ENCODE measurements at regions not wholly inside any gene's neighbourhood (a gene's known extent, or its start where the extent isn't known, plus 50 kb on each side); places are given as distances from the start of the nearest gene placed in this dataset.

- TF ChIP-seq ZNF274 (IDR thresholded peaks at IDR 0.05; ENCODE audit: insufficient read depth, insufficient read length) (no peak), MTA3 (IDR thresholded peaks at IDR 0.05; ENCODE audit: borderline replicate concordance, low read length) (no peak), JUNB (IDR thresholded peaks at IDR 0.05) (no peak), RCOR1 (conservative IDR thresholded peaks at IDR 0.05; ENCODE audit: low read depth, low read length) (no peak), ZBTB33 (IDR thresholded peaks at IDR 0.05) (no peak), HSF1 (IDR thresholded peaks at IDR 0.05; ENCODE audit: low read depth, low read length) (no peak), SRF (IDR thresholded peaks at IDR 0.05; ENCODE audit: low read depth in 2 of 2, low read length in 2 of 2) (no peak), USF1 (IDR thresholded peaks at IDR 0.05; ENCODE audit: borderline replicate concordance, extremely low read length, insufficient read depth, low read depth, low read length) (no peak), RB1 (IDR thresholded peaks at IDR 0.05; ENCODE audit: borderline replicate concordance) (no peak)
Observed at GRCh38 chr2:67137699-67138098, 259.4 kb upstream of the ETAA1 start (continued).

- SMC1A ChIA-PET (ENCODE audit: uncharacterized antibody, unreplicated experiment), result no interaction called here
- Histone ChIP-seq H3K27me3 (replicated peaks in 1 of 2; ENCODE audit: control insufficient read depth in 2 of 2, insufficient read depth in 2 of 2, low read length in 1 of 2) (no peaks in the 10 kb centered on the region), H3K4me2 (ENCODE audit: control insufficient read depth, insufficient read depth) (no peak overlapping the region), H3K9ac (ENCODE audit: control insufficient read depth, insufficient read depth, low read length) (no peak overlapping the region), H3K27ac (ENCODE audit: control insufficient read depth, insufficient read depth) (no peak overlapping the region), H3K4me3 (no peak overlapping the region), H3K9me3 (replicated peaks; ENCODE audit: control insufficient read depth, insufficient read depth, low read length) (no peaks in the 10 kb centered on the region), H4K20me1 (ENCODE audit: control insufficient read depth, insufficient read depth) (no peaks in the 10 kb centered on the region), H3K36me3 (ENCODE audit: control insufficient read depth in 2 of 2, insufficient read depth in 2 of 2, low read length in 1 of 2) (no peaks in the 10 kb centered on the region), H3K4me1 (ENCODE audit: control insufficient read depth, insufficient read depth, low read length) (no peaks in the 10 kb centered on the region), H2AFZ (ENCODE audit: control insufficient read depth, low read depth, low read length) (no peak overlapping the region), H3K79me2 (ENCODE audit: control insufficient read depth, insufficient read depth, low read length) (no peaks in the 10 kb centered on the region)
- CTCF ChIA-PET, result no interaction called here
- DNase-seq (ENCODE audit: low read depth, low spot score) (no peak), ATAC-seq (no peak), FAIRE-seq (no peak)
- RAD21 ChIA-PET (ENCODE audit: unreplicated experiment), result no interaction called here
- POLR2A ChIA-PET, result no interaction called here
- in situ Hi-C loops (cut with MboI), result no loop called here
- 0% methylated on average over 1 of the region's 1 CpG for WGBS (ENCODE audit: insufficient coverage, insufficient replicate concordance, low lambda C conversion rate, missing lambda C conversion rate)
- intact Hi-C loops (cut with micrococcal nuclease; ENCODE audit: unreplicated experiment), result no loop called here
- no TSS peak for BruUV-seq (replicated peaks)
- no peak for TF ChIP-seq YY1 (IDR thresholded peaks at IDR 0.05; ENCODE audit: low read depth, low read length)
- no peak for TF ChIP-seq EED (IDR thresholded peaks at IDR 0.05; ENCODE audit: low read depth)
- no peak for TF ChIP-seq RELB (IDR thresholded peaks at IDR 0.05; ENCODE audit: low read depth)
- TF ChIP-seq SRF (IDR thresholded peaks at IDR 0.05; ENCODE audit: low read depth in 2 of 2, low read length in 2 of 2), result no peak
- no peak for TF ChIP-seq NKRF (conservative IDR thresholded peaks at IDR 0.05)
- no peak for TF ChIP-seq ZNF24 (IDR thresholded peaks at IDR 0.05)
- TF ChIP-seq PAX8 (IDR thresholded peaks at IDR 0.05), result no peak
- no peak for TF ChIP-seq CREM (IDR thresholded peaks at IDR 0.05; ENCODE audit: low read depth)
- no peak for TF ChIP-seq RBBP5 (conservative IDR thresholded peaks at IDR 0.05)
- TF ChIP-seq ESRRA (IDR thresholded peaks at IDR 0.05; ENCODE audit: low read length), result no peak
Observed at GRCh38 chr2:67142071-67142470, 255.1 kb upstream of the ETAA1 start.

Data from GM12878 (cell line).